A673 (cell line): ENCODE measurements at regions not wholly inside any gene's neighbourhood (a gene's known extent, or its start where the extent isn't known, plus 50 kb on each side); places are given as distances from the start of the nearest gene placed in this dataset.

ENCODE experiments used
- EZH2 ChIP-seq: fragments of 200-600 bp; sonication (generic); IDR thresholded peaks from 2 replicates; pipeline ENCODE4 v1.6.1; 2017; ENCODE audit warnings: borderline replicate concordance, low read depth, mild to moderate bottlenecking, mixed read lengths, antibody characterized with exemption, low read length; ENCODE audit not compliant: poor library complexity, severe bottlenecking
- TF ChIP-seq, protein P1 (sequence below): fragments of 300-800, 200-600 bp; sonication (generic); conservative IDR thresholded peaks from 2 replicates; pipeline ENCODE4 v1.5.1; 2017; ENCODE audit warnings: low read depth, mild to moderate bottlenecking, antibody characterized with exemption, low read length, moderate library complexity, mixed read lengths

- no peak for TF ChIP-seq EZH2
- TF ChIP-seq, protein P1, sequence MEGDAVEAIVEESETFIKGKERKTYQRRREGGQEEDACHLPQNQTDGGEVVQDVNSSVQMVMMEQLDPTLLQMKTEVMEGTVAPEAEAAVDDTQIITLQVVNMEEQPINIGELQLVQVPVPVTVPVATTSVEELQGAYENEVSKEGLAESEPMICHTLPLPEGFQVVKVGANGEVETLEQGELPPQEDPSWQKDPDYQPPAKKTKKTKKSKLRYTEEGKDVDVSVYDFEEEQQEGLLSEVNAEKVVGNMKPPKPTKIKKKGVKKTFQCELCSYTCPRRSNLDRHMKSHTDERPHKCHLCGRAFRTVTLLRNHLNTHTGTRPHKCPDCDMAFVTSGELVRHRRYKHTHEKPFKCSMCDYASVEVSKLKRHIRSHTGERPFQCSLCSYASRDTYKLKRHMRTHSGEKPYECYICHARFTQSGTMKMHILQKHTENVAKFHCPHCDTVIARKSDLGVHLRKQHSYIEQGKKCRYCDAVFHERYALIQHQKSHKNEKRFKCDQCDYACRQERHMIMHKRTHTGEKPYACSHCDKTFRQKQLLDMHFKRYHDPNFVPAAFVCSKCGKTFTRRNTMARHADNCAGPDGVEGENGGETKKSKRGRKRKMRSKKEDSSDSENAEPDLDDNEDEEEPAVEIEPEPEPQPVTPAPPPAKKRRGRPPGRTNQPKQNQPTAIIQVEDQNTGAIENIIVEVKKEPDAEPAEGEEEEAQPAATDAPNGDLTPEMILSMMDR, result no peak
Observed at GRCh38 chr5:86875539-86875938, 257.8 kb downstream of the COX7C start.
